OCI-LY7 (cell line): ENCODE measurements at regions not wholly inside any gene's neighbourhood (a gene's known extent, or its start where the extent isn't known, plus 50 kb on each side); places are given as distances from the start of the nearest gene placed in this dataset.
"Not testable (repeated sequence)": the region's sequence is repeated elsewhere in the genome, so short reads cannot be mapped to it uniquely, and the experiment has no call there.

Experiments
- EZH2phosphoT487 ChIP-seq: fragments of 200-600 bp; sonication (generic); IDR thresholded peaks from 2 replicates; pipeline ENCODE4 v1.6.1; 2018; ENCODE audit warnings: low read depth, borderline replicate concordance, mild to moderate bottlenecking, mixed run types, antibody characterized with exemption, low read length, moderate library complexity, mixed read lengths
- TF ChIP-seq, protein P1 (sequence below): fragments of 200-600 bp; sonication (generic); conservative IDR thresholded peaks from 2 replicates; pipeline ENCODE4 v1.5.1; 2014; ENCODE audit warnings: mild to moderate bottlenecking, antibody characterized with exemption, low read length, moderate library complexity, mixed read lengths

DNA sequence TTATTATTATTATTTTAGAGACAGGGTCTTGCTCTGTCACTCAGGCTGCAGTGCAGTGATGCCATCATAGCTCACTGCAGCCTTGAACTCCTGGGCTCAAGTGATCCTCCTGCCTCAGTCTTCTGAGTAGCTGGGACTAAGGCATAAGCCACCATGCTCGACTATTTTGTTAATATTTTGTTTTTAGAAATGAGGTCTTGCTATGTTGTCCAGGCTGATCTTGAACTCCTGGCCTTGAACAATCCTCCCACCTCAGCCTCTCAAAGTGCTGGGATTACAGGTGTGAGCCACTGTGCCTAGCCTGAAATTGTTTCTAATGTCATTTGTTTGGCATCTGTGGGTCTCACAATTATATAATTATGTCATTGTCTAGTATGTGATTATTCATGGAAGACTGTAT is 92.4 kb downstream of the LYZL2 start:
- TF ChIP-seq, protein P1, sequence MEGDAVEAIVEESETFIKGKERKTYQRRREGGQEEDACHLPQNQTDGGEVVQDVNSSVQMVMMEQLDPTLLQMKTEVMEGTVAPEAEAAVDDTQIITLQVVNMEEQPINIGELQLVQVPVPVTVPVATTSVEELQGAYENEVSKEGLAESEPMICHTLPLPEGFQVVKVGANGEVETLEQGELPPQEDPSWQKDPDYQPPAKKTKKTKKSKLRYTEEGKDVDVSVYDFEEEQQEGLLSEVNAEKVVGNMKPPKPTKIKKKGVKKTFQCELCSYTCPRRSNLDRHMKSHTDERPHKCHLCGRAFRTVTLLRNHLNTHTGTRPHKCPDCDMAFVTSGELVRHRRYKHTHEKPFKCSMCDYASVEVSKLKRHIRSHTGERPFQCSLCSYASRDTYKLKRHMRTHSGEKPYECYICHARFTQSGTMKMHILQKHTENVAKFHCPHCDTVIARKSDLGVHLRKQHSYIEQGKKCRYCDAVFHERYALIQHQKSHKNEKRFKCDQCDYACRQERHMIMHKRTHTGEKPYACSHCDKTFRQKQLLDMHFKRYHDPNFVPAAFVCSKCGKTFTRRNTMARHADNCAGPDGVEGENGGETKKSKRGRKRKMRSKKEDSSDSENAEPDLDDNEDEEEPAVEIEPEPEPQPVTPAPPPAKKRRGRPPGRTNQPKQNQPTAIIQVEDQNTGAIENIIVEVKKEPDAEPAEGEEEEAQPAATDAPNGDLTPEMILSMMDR = not testable (repeated sequence)
- TF ChIP-seq EZH2phosphoT487 = not testable (repeated sequence)
